ENCODE measurements at regions not wholly inside any gene's neighbourhood (a gene's known extent, or its start where the extent isn't known, plus 50 kb on each side); places are given as distances from the start of the nearest gene placed in this dataset.

- Histone ChIP-seq H3K4me1 (ENCODE audit: control insufficient read depth, insufficient read depth, low read length) (no peaks in the 10 kb centered on the region), H3K36me3 (ENCODE audit: control insufficient read depth in 2 of 2, insufficient read depth in 2 of 2, low read length in 2 of 2) (no peaks in the 10 kb centered on the region), H3K27ac (ENCODE audit: low read length) (no peak overlapping the region), H3K27me3 (ENCODE audit: control insufficient read depth in 1 of 2, insufficient read depth in 2 of 2, low read length in 2 of 2) (peaks cover 0 to 2% of the 10 kb centered on the region in 2 donors), H3K9me3 (ENCODE audit: control insufficient read depth in 2 of 2, low read length in 2 of 2) (peaks cover 0 to 3% of the 10 kb centered on the region in 2 donors), H3K4me3 (ENCODE audit: low read length in 2 of 2) (no peak overlapping the region), H3K9ac (ENCODE audit: low read length in 2 of 2) (no peak overlapping the region)
Observed at GRCh38 chr2:150925611-150926010, 336.1 kb downstream of the RBM43 start.

GRCh38 chr2:150924878-150925277, 336.8 kb downstream of the RBM43 start:
- Histone ChIP-seq H3K4me1 (ENCODE audit: control insufficient read depth, insufficient read depth, low read length) (no peaks in the 10 kb centered on the region), H3K27ac (ENCODE audit: low read length) (no peak overlapping the region), H3K4me3 (ENCODE audit: low read length in 2 of 2) (no peak overlapping the region)

GRCh38 chr2:150919901-150920300, 341.8 kb downstream of the RBM43 start:
- peaks cover 0 to 3% of the 10 kb centered on the region in 2 donors for H3K9me3 ChIP-seq (ENCODE audit: control insufficient read depth in 2 of 2, low read length in 2 of 2)
- no peaks in the 10 kb centered on the region for H3K4me1 ChIP-seq (ENCODE audit: control insufficient read depth, insufficient read depth, low read length)
- no peak overlapping the region for H3K4me3 ChIP-seq (ENCODE audit: low read length in 2 of 2)
- H3K27ac ChIP-seq (ENCODE audit: low read length), result no peak overlapping the region
- H3K27me3 ChIP-seq (ENCODE audit: control insufficient read depth in 1 of 2, insufficient read depth in 2 of 2, low read length in 2 of 2), result peaks cover 0 to 2% of the 10 kb centered on the region in 2 donors
- H3K9ac ChIP-seq (ENCODE audit: low read length in 2 of 2), result no peak overlapping the region
- no peaks in the 10 kb centered on the region for H3K36me3 ChIP-seq (ENCODE audit: control insufficient read depth in 2 of 2, insufficient read depth in 2 of 2, low read length in 2 of 2)

More at GRCh38 chr2:150924878-150925277, 336.8 kb downstream of the RBM43 start:
- H3K27me3 ChIP-seq (ENCODE audit: control insufficient read depth in 1 of 2, insufficient read depth in 2 of 2, low read length in 2 of 2), result peaks cover 0 to 2% of the 10 kb centered on the region in 2 donors
- H3K36me3 ChIP-seq (ENCODE audit: control insufficient read depth in 2 of 2, insufficient read depth in 2 of 2, low read length in 2 of 2), result no peaks in the 10 kb centered on the region
- H3K9me3 ChIP-seq (ENCODE audit: control insufficient read depth in 2 of 2, low read length in 2 of 2), result peaks cover 0 to 3% of the 10 kb centered on the region in 2 donors
- no peak overlapping the region for H3K9ac ChIP-seq (ENCODE audit: low read length in 2 of 2)

GRCh38 chr2:150917961-150918713, 343.5 kb downstream of the RBM43 start:
- Histone ChIP-seq H3K4me3 (ENCODE audit: low read length in 2 of 2) (no peak overlapping the region), H3K9ac (ENCODE audit: low read length in 2 of 2) (no peak overlapping the region), H3K9me3 (ENCODE audit: control insufficient read depth in 2 of 2, low read length in 2 of 2) (peaks cover 0 to 3% of the 10 kb centered on the region in 2 donors), H3K27ac (ENCODE audit: low read length) (no peak overlapping the region), H3K36me3 (ENCODE audit: control insufficient read depth in 2 of 2, insufficient read depth in 2 of 2, low read length in 2 of 2) (no peaks in the 10 kb centered on the region), H3K27me3 (ENCODE audit: control insufficient read depth in 1 of 2, insufficient read depth in 2 of 2, low read length in 2 of 2) (no peaks in the 10 kb centered on the region), H3K4me1 (ENCODE audit: control insufficient read depth, insufficient read depth, low read length) (no peaks in the 10 kb centered on the region)

- Histone ChIP-seq H3K4me3 (ENCODE audit: low read length in 2 of 2) (no peak overlapping the region), H3K4me1 (ENCODE audit: control insufficient read depth, insufficient read depth, low read length) (no peaks in the 10 kb centered on the region), H3K27ac (ENCODE audit: low read length) (no peak overlapping the region), H3K36me3 (ENCODE audit: control insufficient read depth in 2 of 2, insufficient read depth in 2 of 2, low read length in 2 of 2) (no peaks in the 10 kb centered on the region), H3K9ac (ENCODE audit: low read length in 2 of 2) (no peak overlapping the region), H3K27me3 (ENCODE audit: control insufficient read depth in 1 of 2, insufficient read depth in 2 of 2, low read length in 2 of 2) (no peaks in the 10 kb centered on the region), H3K9me3 (ENCODE audit: control insufficient read depth in 2 of 2, low read length in 2 of 2) (no peaks in the 10 kb centered on the region)
Observed at GRCh38 chr2:150916467-150917396, 344.9 kb downstream of the RBM43 start.

GRCh38 chr2:150911766-150912280, 349.8 kb downstream of the RBM43 start:
- Histone ChIP-seq H3K4me1 (ENCODE audit: control insufficient read depth, insufficient read depth, low read length) (no peaks in the 10 kb centered on the region), H3K36me3 (ENCODE audit: control insufficient read depth in 2 of 2, insufficient read depth in 2 of 2, low read length in 2 of 2) (no peaks in the 10 kb centered on the region), H3K27me3 (ENCODE audit: control insufficient read depth in 1 of 2, insufficient read depth in 2 of 2, low read length in 2 of 2) (no peaks in the 10 kb centered on the region), H3K27ac (ENCODE audit: low read length) (peak overlapping the region; percentile 47), H3K9me3 (ENCODE audit: control insufficient read depth in 2 of 2, low read length in 2 of 2) (no peaks in the 10 kb centered on the region), H3K9ac (ENCODE audit: low read length in 2 of 2) (no peak overlapping the region), H3K4me3 (ENCODE audit: low read length in 2 of 2) (peak overlapping the region in 1 of 2 donors; percentile 17)

- Histone ChIP-seq H3K27me3 (ENCODE audit: control insufficient read depth in 1 of 2, insufficient read depth in 2 of 2, low read length in 2 of 2) (no peaks in the 10 kb centered on the region), H3K9me3 (ENCODE audit: control insufficient read depth in 2 of 2, low read length in 2 of 2) (no peaks in the 10 kb centered on the region), H3K4me3 (ENCODE audit: low read length in 2 of 2) (no peak overlapping the region), H3K27ac (ENCODE audit: low read length) (no peak overlapping the region), H3K4me1 (ENCODE audit: control insufficient read depth, insufficient read depth, low read length) (no peaks in the 10 kb centered on the region), H3K36me3 (ENCODE audit: control insufficient read depth in 2 of 2, insufficient read depth in 2 of 2, low read length in 2 of 2) (no peaks in the 10 kb centered on the region), H3K9ac (ENCODE audit: low read length in 2 of 2) (no peak overlapping the region)
Observed at GRCh38 chr2:150909613-150910012, 352.1 kb downstream of the RBM43 start.

- no peaks in the 10 kb centered on the region for H3K36me3 ChIP-seq (ENCODE audit: control insufficient read depth in 2 of 2, insufficient read depth in 2 of 2, low read length in 2 of 2)
- no peaks in the 10 kb centered on the region for H3K9me3 ChIP-seq (ENCODE audit: control insufficient read depth in 2 of 2, low read length in 2 of 2)
- H3K4me1 ChIP-seq (ENCODE audit: control insufficient read depth, insufficient read depth, low read length), result no peaks in the 10 kb centered on the region
- no peak overlapping the region for H3K4me3 ChIP-seq (ENCODE audit: low read length in 2 of 2)
- no peak overlapping the region for H3K27ac ChIP-seq (ENCODE audit: low read length)
- H3K9ac ChIP-seq (ENCODE audit: low read length in 2 of 2), result no peak overlapping the region
- no peaks in the 10 kb centered on the region for H3K27me3 ChIP-seq (ENCODE audit: control insufficient read depth in 1 of 2, insufficient read depth in 2 of 2, low read length in 2 of 2)
Observed at GRCh38 chr2:150909090-150909489, 352.6 kb downstream of the RBM43 start.

- no peak overlapping the region for H3K9ac ChIP-seq (ENCODE audit: low read length in 2 of 2)
- H3K4me1 ChIP-seq (ENCODE audit: control insufficient read depth, insufficient read depth, low read length), result no peaks in the 10 kb centered on the region
- no peaks in the 10 kb centered on the region for H3K9me3 ChIP-seq (ENCODE audit: control insufficient read depth in 2 of 2, low read length in 2 of 2)
- no peak overlapping the region for H3K4me3 ChIP-seq (ENCODE audit: low read length in 2 of 2)
- no peaks in the 10 kb centered on the region for H3K27me3 ChIP-seq (ENCODE audit: control insufficient read depth in 1 of 2, insufficient read depth in 2 of 2, low read length in 2 of 2)
- H3K27ac ChIP-seq (ENCODE audit: low read length), result no peak overlapping the region
- H3K36me3 ChIP-seq (ENCODE audit: control insufficient read depth in 2 of 2, insufficient read depth in 2 of 2, low read length in 2 of 2), result no peaks in the 10 kb centered on the region
Observed at GRCh38 chr2:150907466-150907865, 354.2 kb downstream of the RBM43 start.

- Histone ChIP-seq H3K9ac (ENCODE audit: low read length in 2 of 2) (no peak overlapping the region), H3K9me3 (ENCODE audit: control insufficient read depth in 2 of 2, low read length in 2 of 2) (peaks cover 4 to 5% of the 10 kb centered on the region in 2 donors), H3K27ac (ENCODE audit: low read length) (no peak overlapping the region), H3K27me3 (ENCODE audit: control insufficient read depth in 1 of 2, insufficient read depth in 2 of 2, low read length in 2 of 2) (no peaks in the 10 kb centered on the region), H3K36me3 (ENCODE audit: control insufficient read depth in 2 of 2, insufficient read depth in 2 of 2, low read length in 2 of 2) (no peaks in the 10 kb centered on the region), H3K4me3 (ENCODE audit: low read length in 2 of 2) (no peak overlapping the region), H3K4me1 (ENCODE audit: control insufficient read depth, insufficient read depth, low read length) (no peaks in the 10 kb centered on the region)
Observed at GRCh38 chr2:150903461-150903860, 358.2 kb downstream of the RBM43 start.

All from stomach smooth muscle (tissue), 2 donors.